Mesothelial cell of epicardium (in vitro differentiated cells): ENCODE measurements at regions not wholly inside any gene's neighbourhood (a gene's known extent, or its start where the extent isn't known, plus 50 kb on each side); places are given as distances from the start of the nearest gene placed in this dataset.
A peak's percentile ranks its signal among the peaks of the same experiment; 100 is the strongest.

ENCODE experiments used
- DNase-seq, 2 experiments: peaks; one replicate each; pipeline ENCODE4 v3.0.0; 2021; ENCODE audit warnings: low spot score in 2 of 2; ENCODE audit not compliant: unreplicated experiment in 2 of 2
- H3K27ac Mint-ChIP-seq: 2 replicates; pipeline ENCODE4 v1.8.0; 2021; ENCODE audit warnings: mixed read lengths
- H3K27me3 Mint-ChIP-seq: 2 replicates; pipeline ENCODE4 v1.8.0; 2021; ENCODE audit warnings: low read depth, mixed read lengths
- H3K36me3 Mint-ChIP-seq: 2 replicates; pipeline ENCODE4 v1.8.0; 2021; ENCODE audit warnings: mixed read lengths
- H3K4me1 Mint-ChIP-seq: 2 replicates; pipeline ENCODE4 v1.8.0; 2021; ENCODE audit warnings: mixed read lengths
- H3K4me3 Mint-ChIP-seq: 2 replicates; pipeline ENCODE4 v1.8.0; 2021; ENCODE audit warnings: mild to moderate bottlenecking, moderate library complexity, mixed read lengths
- H3K9me3 Mint-ChIP-seq: 2 replicates; pipeline ENCODE4 v1.8.0; 2021; ENCODE audit warnings: mixed read lengths
- TF ChIP-seq, protein P1 (sequence below): fragments of 200-600 bp; sonication (generic); IDR thresholded peaks from one replicate; pipeline ENCODE4 v1.5.0; 2021; ENCODE audit warnings: antibody characterized with exemption; ENCODE audit not compliant: unreplicated experiment

GRCh38 chr7:27299861-27300260 lies 57.3 kb downstream of the EVX1 start:
- Mint-ChIP-seq H3K27me3 (no peaks in the 10 kb centered on the region), H3K36me3 (no peaks in the 10 kb centered on the region), H3K4me3 (no peak overlapping the region), H3K4me1 (peaks cover 3% of the 10 kb centered on the region), H3K9me3 (no peaks in the 10 kb centered on the region), H3K27ac (no peak overlapping the region)
- no peak for DNase-seq
- TF ChIP-seq, protein P1, sequence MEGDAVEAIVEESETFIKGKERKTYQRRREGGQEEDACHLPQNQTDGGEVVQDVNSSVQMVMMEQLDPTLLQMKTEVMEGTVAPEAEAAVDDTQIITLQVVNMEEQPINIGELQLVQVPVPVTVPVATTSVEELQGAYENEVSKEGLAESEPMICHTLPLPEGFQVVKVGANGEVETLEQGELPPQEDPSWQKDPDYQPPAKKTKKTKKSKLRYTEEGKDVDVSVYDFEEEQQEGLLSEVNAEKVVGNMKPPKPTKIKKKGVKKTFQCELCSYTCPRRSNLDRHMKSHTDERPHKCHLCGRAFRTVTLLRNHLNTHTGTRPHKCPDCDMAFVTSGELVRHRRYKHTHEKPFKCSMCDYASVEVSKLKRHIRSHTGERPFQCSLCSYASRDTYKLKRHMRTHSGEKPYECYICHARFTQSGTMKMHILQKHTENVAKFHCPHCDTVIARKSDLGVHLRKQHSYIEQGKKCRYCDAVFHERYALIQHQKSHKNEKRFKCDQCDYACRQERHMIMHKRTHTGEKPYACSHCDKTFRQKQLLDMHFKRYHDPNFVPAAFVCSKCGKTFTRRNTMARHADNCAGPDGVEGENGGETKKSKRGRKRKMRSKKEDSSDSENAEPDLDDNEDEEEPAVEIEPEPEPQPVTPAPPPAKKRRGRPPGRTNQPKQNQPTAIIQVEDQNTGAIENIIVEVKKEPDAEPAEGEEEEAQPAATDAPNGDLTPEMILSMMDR, result no peak

GRCh38 chr7:27300421-27300820 lies 57.8 kb downstream of the EVX1 start:
- H3K4me1 Mint-ChIP-seq, result peaks cover 3% of the 10 kb centered on the region
- no peak for DNase-seq
- TF ChIP-seq, protein P1, result no peak
- no peaks in the 10 kb centered on the region for H3K36me3 Mint-ChIP-seq
- H3K9me3 Mint-ChIP-seq, result no peaks in the 10 kb centered on the region
- no peak overlapping the region for H3K27ac Mint-ChIP-seq
- no peak overlapping the region for H3K4me3 Mint-ChIP-seq
- H3K27me3 Mint-ChIP-seq, result no peaks in the 10 kb centered on the region

- Mint-ChIP-seq H3K27me3 (no peaks in the 10 kb centered on the region), H3K9me3 (no peaks in the 10 kb centered on the region), H3K4me1 (peaks cover 3% of the 10 kb centered on the region), H3K4me3 (no peak overlapping the region), H3K27ac (no peak overlapping the region), H3K36me3 (no peaks in the 10 kb centered on the region)
- TF ChIP-seq, protein P1, result no peak
- DNase-seq, result no peak
Measured at GRCh38 chr7:27302590-27302989, 60.0 kb downstream of the EVX1 start.

DNA sequence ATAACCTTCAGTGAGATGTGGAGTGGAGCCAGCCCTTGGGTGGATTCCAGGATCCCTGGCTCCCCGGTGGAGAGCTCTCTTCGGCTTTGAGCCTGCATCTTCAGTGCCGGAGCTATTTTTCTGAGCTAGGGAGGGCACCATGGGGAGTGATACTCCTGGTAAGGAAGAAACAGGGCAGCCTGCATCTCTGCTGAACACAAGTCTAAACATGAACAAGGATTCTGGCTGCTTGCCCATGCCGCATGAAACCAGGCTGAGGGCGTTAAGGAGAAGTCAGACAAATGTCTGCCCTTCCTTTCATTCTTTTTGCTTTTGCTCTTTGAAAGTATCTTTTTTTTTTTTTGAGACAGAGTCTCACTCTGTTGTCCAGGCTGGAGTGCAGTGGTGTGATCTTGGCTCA lies 60.4 kb downstream of the EVX1 start:
- H3K36me3 Mint-ChIP-seq, result no peaks in the 10 kb centered on the region
- TF ChIP-seq, protein P1, result no peak
- H3K4me1 Mint-ChIP-seq, result peaks cover 3% of the 10 kb centered on the region
- no peak overlapping the region for H3K27ac Mint-ChIP-seq
- H3K9me3 Mint-ChIP-seq, result no peaks in the 10 kb centered on the region
- H3K27me3 Mint-ChIP-seq, result no peaks in the 10 kb centered on the region
- no peak for DNase-seq
- H3K4me3 Mint-ChIP-seq, result no peak overlapping the region

- no peak for DNase-seq
- Mint-ChIP-seq H3K27me3 (no peaks in the 10 kb centered on the region), H3K27ac (no peak overlapping the region), H3K9me3 (no peaks in the 10 kb centered on the region), H3K4me3 (no peak overlapping the region), H3K36me3 (no peaks in the 10 kb centered on the region), H3K4me1 (peaks cover 3% of the 10 kb centered on the region)
- TF ChIP-seq, protein P1, result no peak
Measured at GRCh38 chr7:27305854-27306253, 63.3 kb downstream of the EVX1 start.

DNA sequence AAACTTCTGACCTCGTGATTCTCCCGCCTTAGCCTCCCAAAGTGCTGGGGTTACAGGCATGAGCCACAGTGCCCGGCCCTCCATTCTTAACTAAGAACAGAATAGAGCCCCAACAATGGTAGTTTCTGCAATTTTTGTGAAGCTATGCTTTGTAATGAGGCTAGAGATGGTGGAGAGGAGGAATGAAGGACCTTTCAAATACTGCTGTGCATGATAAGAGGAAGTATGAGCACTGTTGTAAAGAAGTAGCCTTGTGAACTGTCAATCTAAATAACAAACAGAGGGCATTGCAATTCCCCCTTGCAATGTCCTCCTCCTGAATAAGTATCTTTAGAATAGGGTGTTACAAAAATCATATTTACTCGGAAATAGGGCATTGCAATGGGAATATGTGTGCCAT lies 70.2 kb downstream of the EVX1 start:
- Mint-ChIP-seq H3K4me1 (peaks cover 33% of the 10 kb centered on the region), H3K36me3 (no peaks in the 10 kb centered on the region), H3K27me3 (no peaks in the 10 kb centered on the region), H3K4me3 (no peak overlapping the region), H3K9me3 (no peaks in the 10 kb centered on the region), H3K27ac (peak overlapping the region; percentile 84)
- DNase-seq, result no peak
- TF ChIP-seq, protein P1, result no peak
